Motor neuron (in vitro differentiated cells): ENCODE measurements at regions not wholly inside any gene's neighbourhood (a gene's known extent, or its start where the extent isn't known, plus 50 kb on each side); places are given as distances from the start of the nearest gene placed in this dataset.
A peak's percentile ranks its signal among the peaks of the same experiment; 100 is the strongest.
"Not testable (repeated sequence)": the region's sequence is repeated elsewhere in the genome, so short reads cannot be mapped to it uniquely, and the experiment has no call there.

Experiments
- ATAC-seq, 8 experiments: fragments of 200-7000 bp; cut with Tn5 transposase; replicated peaks in 6 of 8; 2 replicates each; pipeline ENCODE4 v1.8.0; 2021; ENCODE audit warnings: mild to moderate bottlenecking in 8 of 8, moderate library complexity in 8 of 8
- H3K27ac ChIP-seq, 2 donors: fragments of 250-450 bp; sonication (Bioruptor Pico); 2 replicates each; pipeline ENCODE4 v1.9.0; 2021; ENCODE audit warnings: antibody characterized with exemption in 2 of 2, mild to moderate bottlenecking in 2 of 2, moderate library complexity in 1 of 2
- H3K4me1 ChIP-seq, 2 donors: fragments of 250-450 bp; sonication (Bioruptor Pico); replicated peaks in 1 of 2; 2 replicates each; pipeline ENCODE4 v1.6.1; 2021; ENCODE audit warnings: antibody characterized with exemption in 2 of 2, mild to moderate bottlenecking in 2 of 2, moderate library complexity in 1 of 2
- H3K4me3 ChIP-seq, 5 donors: fragments of 250-450 bp; sonication (Bioruptor Pico); 2 replicates each; pipeline ENCODE4 v1.9.0; 2021; ENCODE audit warnings: antibody characterized with exemption in 5 of 5, mild to moderate bottlenecking in 5 of 5, moderate library complexity in 4 of 5
- WGBS, 10 experiments: fragments of 450-650 bp; shearing (Covaris generic); methylation state at CpG; one replicate each; pipeline ENCODE4 v1.0.0; 2022; 5-methylcytosine and 5-hydroxymethylcytosine counted together
- in situ Hi-C, 9 experiments: fragments of 400-800 bp; cut with MboI; loops; one replicate each; pipeline ENCODE4 v1.15.0; 2021; ENCODE audit warnings: low sequenced_read_pairs in 9 of 9, low pct_unique_long_range_greater_than_20kb in 2 of 9; ENCODE audit not compliant: unreplicated experiment in 9 of 9

DNA sequence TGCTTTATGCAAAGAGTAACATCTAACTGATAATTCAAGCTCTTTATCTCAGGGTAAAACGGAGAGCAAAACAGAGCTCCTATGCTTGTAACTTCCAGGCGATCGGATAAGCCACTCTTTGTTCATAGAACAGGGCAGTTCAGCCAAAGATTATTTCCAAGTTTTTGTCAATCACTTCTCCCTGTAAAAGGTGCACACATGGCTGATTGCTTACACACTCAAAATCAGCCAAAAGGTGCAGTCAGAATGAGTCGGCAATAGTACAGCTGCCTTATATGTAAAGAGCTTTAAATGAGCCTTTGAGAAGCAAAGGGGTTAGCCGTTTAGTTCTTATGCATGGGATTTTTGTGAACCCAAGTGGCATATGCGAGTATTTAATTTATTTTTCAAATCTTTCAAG, 449.6 kb upstream of the POU3F2 start:
- no peak for ATAC-seq
- Histone ChIP-seq H3K4me1 (peaks cover 6 to 18% of the 10 kb centered on the region in 2 donors), H3K27ac (no peak overlapping the region), H3K4me3 (no peak overlapping the region)
- 10 to 84% (median 49%) methylated on average over 3 to 6 of the region's 6 CpGs for WGBS, 10 experiments
- in situ Hi-C loops = no loop called here

DNA sequence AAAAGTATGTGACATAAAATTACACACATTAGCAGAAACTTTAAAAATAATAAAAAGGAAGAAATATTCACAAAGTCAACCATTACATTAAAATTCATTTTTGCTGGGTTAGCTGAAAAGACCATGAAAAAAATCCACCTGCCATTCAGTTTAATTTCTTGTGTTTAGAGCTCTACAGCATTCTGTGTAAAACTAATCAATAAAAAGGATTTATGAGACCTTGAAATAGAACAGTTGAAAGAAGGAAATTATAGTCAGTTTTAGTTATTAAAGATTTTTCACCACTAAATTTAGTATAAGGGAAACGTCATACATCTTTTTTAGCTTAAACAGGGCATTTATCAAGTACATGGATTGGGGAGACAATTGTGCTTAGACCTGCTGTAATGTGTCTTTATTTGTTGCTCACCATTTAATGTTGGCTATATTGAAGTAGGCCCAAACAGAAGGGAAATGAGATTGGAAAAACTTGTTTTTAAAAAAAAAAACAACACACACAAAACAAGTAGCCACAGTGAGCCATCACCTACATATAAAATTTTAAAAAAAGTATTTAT, 438.7 kb upstream of the POU3F2 start:
- H3K4me1 ChIP-seq = peaks cover 0 to 11% of the 10 kb centered on the region in 2 donors
- peak in 5 of 8 experiments; percentile 35 to 91 (median 75) for ATAC-seq
- in situ Hi-C loops = no loop called here
- no peak overlapping the region for H3K27ac ChIP-seq
- 0 to 82% (median 23%) methylated on average over 1 of the region's 1 CpG; no CpG with 5 or more reads in 1 of the 10 experiments for WGBS, 10 experiments
- H3K4me3 ChIP-seq = no peak overlapping the region

DNA sequence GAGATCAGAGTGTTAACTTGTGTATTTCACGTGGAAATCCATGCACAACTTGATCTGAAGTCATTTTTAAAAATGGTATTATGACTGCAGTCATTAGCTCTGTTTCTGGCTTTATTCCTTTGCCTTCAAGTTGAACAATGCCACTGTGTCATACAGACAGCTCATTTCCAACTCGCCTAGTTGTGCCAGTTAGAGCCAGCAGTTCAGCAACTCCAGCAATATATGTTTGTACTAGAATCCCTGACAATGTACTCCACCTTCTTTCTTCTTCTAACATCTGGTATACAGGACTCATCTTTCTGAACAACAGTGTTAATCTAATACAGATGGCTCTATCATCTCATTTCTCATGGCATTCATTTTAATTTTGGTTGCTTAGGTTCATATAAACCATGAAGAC, 418.3 kb upstream of the POU3F2 start:
- H3K27ac ChIP-seq = no peak overlapping the region
- peak in 2 of 8 experiments; percentile 14 to 44 for ATAC-seq
- in situ Hi-C loops = no loop called here
- peaks cover 0 to 4% of the 10 kb centered on the region in 2 donors for H3K4me1 ChIP-seq
- H3K4me3 ChIP-seq = no peak overlapping the region
- WGBS, 10 experiments = 0 to 100% (median 78%) methylated on average over 1 to 2 of the region's 2 CpGs

DNA sequence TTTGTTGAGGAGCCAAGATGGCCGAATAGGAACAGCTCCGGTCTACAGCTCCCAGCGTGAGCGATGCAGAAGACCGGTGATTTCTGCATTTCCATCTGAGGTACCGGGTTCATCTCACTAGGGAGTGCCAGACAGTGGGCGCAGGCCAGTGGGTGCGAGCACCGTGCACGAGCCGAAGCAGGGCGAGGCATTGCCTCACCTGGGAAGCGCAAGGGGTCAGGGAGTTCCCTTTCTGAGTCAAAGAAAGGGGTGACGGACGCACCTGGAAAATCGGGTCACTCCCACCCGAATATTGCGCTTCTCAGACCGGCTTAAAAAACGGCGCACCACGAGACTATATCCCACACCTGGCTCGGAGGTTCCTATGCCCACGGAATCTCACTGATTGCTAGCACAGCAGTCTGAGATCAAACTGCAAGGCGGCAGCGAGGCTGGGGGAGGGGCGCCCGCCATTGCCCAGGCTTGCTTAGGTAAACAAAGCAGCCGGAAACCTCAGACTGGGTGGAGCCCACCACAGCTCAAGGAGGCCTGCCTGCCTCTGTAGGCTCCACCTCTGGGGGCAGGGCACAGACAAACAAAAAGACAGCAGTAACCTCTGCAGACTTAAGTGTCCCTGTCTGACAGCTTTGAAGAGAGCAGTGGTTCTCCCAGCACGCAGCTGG, 417.7 kb upstream of the POU3F2 start:
- H3K27ac ChIP-seq, H3K4me1 ChIP-seq, ATAC-seq, H3K4me3 ChIP-seq, in situ Hi-C loops: not testable (repeated sequence)
- WGBS, 10 experiments = 50 to 80% (median 75%) methylated on average over 1 to 4 of the region's 30 CpGs; no CpG with 5 or more reads in 7 of the 10 experiments

DNA sequence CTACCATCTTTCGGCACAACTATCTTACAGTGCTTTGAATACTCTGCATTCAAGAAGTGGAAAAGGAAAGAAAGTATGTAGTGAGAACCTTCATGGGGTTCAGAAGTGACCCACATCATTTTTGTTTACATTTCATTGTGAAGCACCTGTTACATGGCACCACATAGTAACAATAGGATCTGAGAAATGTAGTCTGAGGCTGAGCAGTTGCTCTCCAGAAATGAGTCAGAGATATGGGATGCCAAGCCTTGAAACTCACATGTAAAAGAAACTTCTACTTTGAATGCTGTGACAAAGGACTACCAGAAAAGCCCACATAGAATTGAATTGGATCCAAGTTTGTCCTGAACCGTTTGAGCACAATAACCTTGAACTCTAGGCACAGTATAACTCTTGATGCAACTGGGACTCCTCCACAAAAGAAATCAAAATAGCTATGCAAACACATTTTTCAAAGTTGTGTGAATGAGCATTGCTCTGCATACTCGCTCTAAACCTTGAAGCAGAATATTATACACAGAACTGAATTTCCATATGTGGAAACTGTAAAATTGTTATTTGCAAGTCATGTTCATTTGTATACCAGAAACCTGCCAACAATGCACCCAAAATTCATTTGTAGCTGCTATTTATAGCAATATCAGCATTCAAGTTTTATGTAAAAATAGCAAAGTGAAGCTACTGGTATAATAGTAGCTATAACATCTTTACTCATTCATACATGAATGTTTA, 400.9 kb upstream of the POU3F2 start:
- ATAC-seq = peak in 3 of 8 experiments; percentile 63 to 98 (median 74)
- Histone ChIP-seq H3K27ac (no peak overlapping the region), H3K4me3 (no peak overlapping the region), H3K4me1 (no peaks in the 10 kb centered on the region)
- WGBS, 10 experiments = 0 to 100% (median 67%) methylated on average over 2 to 3 of the region's 3 CpGs; no CpG with 5 or more reads in 1 of the 10 experiments
- in situ Hi-C loops = no loop called here

DNA sequence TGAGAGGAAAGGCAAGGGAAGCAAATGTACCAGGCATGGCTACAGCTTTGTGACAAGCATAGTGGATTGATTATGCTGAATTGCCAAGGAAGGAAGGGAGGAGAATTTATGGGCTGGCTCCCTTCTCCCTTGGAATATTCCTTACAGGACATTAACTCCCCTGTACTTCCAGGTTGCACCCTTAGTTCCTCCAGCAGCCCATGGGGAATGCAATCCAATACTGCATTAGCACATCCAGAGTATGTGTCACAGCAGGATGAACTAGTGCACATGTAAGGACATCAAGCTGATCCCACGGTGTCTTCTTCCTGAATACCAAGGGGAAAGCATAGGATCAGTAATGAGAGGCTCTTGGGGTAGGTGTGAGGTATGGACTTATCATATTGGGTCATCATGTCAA, 390.7 kb upstream of the POU3F2 start:
- no peak overlapping the region for H3K4me3 ChIP-seq
- WGBS, 10 experiments = 0 to 100% (median 89%) methylated on average over 1 of the region's 1 CpG; no CpG with 5 or more reads in 7 of the 10 experiments
- ATAC-seq = peak in 5 of 8 experiments; percentile 36 to 56 (median 47)
- peaks cover 7 to 13% of the 10 kb centered on the region in 2 donors for H3K4me1 ChIP-seq
- H3K27ac ChIP-seq = no peak overlapping the region
- in situ Hi-C loops = no loop called here

DNA sequence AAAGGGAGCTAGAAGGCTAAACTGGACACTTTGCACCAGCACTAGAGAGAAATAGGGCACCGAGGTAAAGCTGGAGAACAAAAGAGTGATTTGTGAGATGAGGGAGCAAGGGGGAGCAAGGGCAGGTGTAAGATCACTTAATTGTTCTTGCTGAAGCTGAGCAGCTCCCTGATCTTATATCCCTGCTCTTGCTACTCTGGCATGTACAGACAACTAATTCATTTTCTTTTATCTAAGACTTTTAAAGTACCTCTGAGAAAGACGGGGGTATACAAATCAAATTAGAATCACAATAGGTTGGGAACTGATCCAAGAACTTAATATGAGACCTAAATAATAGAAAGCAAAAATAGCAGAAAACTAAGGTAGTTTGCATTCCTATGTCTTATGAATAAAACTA, 381.7 kb upstream of the POU3F2 start:
- Histone ChIP-seq H3K4me3 (no peak overlapping the region), H3K27ac (no peak overlapping the region), H3K4me1 (peaks cover 14 to 27% of the 10 kb centered on the region in 2 donors)
- in situ Hi-C loops = no loop called here
- 0 to 31% (median 9%) methylated on average over 1 to 2 of the region's 2 CpGs for WGBS, 10 experiments
- peak in 5 of 8 experiments; percentile 24 to 53 (median 32) for ATAC-seq

DNA sequence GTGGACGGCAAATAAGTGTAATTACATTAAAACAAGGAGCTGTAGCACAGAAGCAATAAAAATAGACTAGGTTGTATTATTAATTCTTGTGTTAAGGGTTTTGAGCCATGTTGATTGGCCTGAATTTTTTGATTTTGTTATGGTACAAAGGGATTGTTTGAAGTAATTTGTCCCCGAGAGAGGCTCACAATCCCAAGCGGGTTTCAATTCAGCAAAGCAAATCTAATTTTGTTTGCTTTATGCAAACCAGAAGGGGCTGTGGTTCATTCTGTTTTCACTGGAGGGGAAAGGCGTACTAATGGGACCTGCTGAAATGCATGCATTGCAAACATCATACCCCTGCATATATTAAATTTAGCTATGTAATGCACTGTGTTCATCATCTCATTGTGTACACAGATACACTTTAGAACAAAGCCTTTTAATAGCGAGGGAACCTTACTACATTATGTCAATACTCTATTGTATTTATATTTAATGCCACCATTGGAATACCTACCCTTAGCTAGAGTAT, 379.5 kb upstream of the POU3F2 start:
- Histone ChIP-seq H3K27ac (no peak overlapping the region), H3K4me3 (no peak overlapping the region), H3K4me1 (peaks cover 14 to 41% of the 10 kb centered on the region in 2 donors)
- in situ Hi-C loops = no loop called here
- 0 to 91% (median 47%) methylated on average over 2 to 5 of the region's 5 CpGs; no CpG with 5 or more reads in 1 of the 10 experiments for WGBS, 10 experiments
- peak in 5 of 8 experiments; percentile 33 to 100 (median 67) for ATAC-seq

DNA sequence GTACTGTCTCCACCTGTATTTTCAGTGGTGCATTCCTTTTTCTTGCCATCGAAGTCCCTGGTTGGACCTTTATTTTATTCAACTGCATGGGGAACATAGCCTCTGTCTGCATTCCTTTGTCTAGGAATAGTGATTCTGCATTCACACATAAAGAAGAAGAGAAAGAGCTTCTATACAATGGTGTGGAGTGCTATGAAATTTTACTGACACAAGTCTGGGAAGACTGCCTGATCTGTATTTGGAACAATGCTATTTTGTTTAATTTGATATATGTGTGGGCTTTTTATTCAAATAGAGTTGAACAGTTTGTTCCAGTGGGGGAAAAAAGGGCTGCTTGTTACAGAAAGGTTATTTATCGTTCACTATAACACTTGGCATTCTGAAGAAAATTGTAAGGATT, 375.7 kb upstream of the POU3F2 start:
- ATAC-seq = peak in 5 of 8 experiments; percentile 66 to 79 (median 73)
- 6 to 83% (median 25%) methylated on average over 1 to 2 of the region's 2 CpGs; no CpG with 5 or more reads in 3 of the 10 experiments for WGBS, 10 experiments
- no peak overlapping the region for H3K4me3 ChIP-seq
- peaks cover 6 to 40% of the 10 kb centered on the region in 2 donors for H3K4me1 ChIP-seq
- in situ Hi-C loops = no loop called here
- no peak overlapping the region for H3K27ac ChIP-seq

DNA sequence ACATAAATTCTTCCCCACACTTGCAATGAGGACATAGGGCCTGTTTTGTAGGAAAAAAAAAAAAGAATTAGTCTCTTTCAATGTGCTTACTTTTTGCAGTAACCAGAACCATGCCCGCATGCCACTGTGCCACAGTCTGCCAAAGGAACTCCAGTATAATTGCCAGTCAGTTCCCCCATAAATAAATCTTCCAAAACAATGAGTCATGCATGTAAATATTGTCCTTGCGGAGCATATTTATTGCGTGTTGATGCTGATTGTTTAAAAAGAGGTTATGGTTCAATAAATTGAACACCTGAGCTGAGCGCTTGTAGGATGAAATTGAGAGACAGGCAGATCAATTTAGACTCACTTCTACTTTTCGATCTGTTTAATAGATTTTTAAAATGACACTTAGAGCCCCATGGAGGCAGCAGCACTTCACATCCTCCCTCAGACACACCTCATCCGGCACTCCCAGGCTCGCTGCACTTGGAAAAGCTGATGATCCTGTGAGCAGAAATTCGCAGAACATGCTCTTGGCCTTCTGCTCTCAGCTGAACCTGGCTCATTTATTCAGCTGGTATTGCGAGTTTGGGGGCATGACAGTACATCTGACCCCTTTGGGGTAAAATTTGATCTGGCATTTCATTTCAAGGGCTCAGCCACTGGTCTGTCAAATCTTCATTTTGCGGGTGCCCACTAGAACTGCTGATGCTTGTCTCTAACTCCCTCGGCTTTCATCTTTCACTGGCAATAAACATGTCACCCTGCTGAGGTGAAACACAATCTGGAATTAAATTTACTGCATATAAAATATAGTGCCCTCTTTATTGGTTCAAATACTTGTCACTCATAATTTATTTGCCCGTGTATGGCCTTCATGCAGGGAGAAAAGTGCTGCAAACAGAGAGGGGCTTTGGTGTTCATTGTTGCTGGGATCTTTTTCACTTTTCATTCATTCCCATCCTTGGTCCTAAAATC, 371.1 kb upstream of the POU3F2 start:
- 29 to 100% (median 77%) methylated on average over 3 to 12 of the region's 12 CpGs for WGBS, 10 experiments
- peak in 7 of 8 experiments; percentile 31 to 82 (median 47) for ATAC-seq
- no peak overlapping the region for H3K4me3 ChIP-seq
- peaks cover 6 to 33% of the 10 kb centered on the region in 2 donors for H3K4me1 ChIP-seq
- peak overlapping the region; percentile 55 to 60 for H3K27ac ChIP-seq
- in situ Hi-C loops = no loop called here

DNA sequence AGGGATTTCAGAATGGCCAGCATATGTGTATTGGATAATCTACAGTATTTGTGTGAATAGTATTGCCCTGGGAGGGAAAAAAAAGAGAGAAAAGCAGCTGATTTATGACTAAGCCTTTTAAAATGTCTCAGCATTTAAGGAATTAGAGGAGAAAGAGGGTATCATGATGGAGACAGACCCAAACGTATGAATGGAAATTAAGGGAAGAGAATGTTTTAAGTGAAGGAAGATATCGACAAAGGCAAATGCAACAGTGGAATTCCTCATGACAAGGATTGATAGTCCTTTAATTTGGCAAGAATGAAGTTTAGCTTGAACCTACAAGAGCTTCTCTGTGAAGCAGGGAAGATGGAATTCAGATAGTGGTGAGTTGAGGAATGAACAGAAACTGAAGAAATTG, 367.3 kb upstream of the POU3F2 start:
- in situ Hi-C loops = no loop called here
- no peak for ATAC-seq
- Histone ChIP-seq H3K27ac (no peak overlapping the region), H3K4me1 (peaks cover 6 to 20% of the 10 kb centered on the region in 2 donors), H3K4me3 (no peak overlapping the region)
- WGBS, 10 experiments = 40 to 81% (median 49%) methylated on average over 2 of the region's 2 CpGs

DNA sequence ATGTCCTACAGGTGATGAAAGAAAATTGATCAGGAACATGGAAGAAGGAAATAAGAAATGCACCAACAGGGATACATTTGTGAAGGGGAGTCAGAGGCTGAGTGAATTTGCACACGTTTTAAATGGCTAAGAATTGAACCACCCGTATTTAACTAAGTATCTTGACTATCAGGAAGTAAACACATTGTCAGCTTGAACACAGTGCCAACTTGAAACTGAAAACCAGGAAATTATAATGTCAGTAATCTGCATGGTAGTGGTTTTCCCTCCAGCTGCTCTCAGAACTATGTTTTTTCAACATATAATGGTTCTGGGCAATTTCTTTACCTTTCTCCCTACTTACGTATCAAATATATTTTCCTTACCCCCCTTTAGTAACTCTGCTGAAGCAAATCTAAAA, 366.5 kb upstream of the POU3F2 start:
- 0 to 89% (median 42%) methylated on average over 1 to 3 of the region's 3 CpGs for WGBS, 10 experiments
- in situ Hi-C loops = no loop called here
- peak in 2 of 8 experiments; percentile 24 to 40 for ATAC-seq
- no peak overlapping the region for H3K4me3 ChIP-seq
- H3K4me1 ChIP-seq = peaks cover 6 to 15% of the 10 kb centered on the region in 2 donors
- no peak overlapping the region for H3K27ac ChIP-seq
